Stomach (tissue), 8 donors: ENCODE measurements at regions not wholly inside any gene's neighbourhood (a gene's known extent, or its start where the extent isn't known, plus 50 kb on each side); places are given as distances from the start of the nearest gene placed in this dataset.

Experiments
- DNase-seq, 2 donors: peaks; one replicate each; pipeline versions ENCODE4 v3.0.0 to v3.0.0-alpha.2; 2013 to 2019
- H3K27ac ChIP-seq, 5 donors: fragments of 200-600 bp in 4 of 5; sonication (generic) in 4 of 5; one replicate each; pipeline ENCODE4 v1.5.1; 2013 to 2019; ENCODE audit warnings: mild to moderate bottlenecking in 1 of 5, moderate library complexity in 1 of 5
- H3K27me3 ChIP-seq, 3 donors: fragments of 200-600 bp; sonication (generic); one replicate each; pipeline ENCODE4 v1.5.1; 2017 to 2019; ENCODE audit warnings: mixed run types in 1 of 3
- H3K36me3 ChIP-seq, 4 donors: fragments of 200-600 bp; sonication (generic); 1 replicate in 3 of 4; 2 replicates in 1 of 4; pipeline ENCODE4 v1.5.1; 2016 to 2019
- H3K4me1 ChIP-seq, 4 donors: fragments of 200-600 bp; sonication (generic); one replicate each; pipeline ENCODE4 v1.5.1; 2016 to 2019
- H3K4me3 ChIP-seq, 4 donors: fragments of 200-600 bp; sonication (generic) in 3 of 4; one replicate each; pipeline ENCODE4 v1.5.1; 2016 to 2019; ENCODE audit warnings: mild to moderate bottlenecking in 1 of 4
- H3K9me3 ChIP-seq, 4 donors: fragments of 200-600 bp; sonication (generic); one replicate each; pipeline ENCODE4 v1.5.1; 2016 to 2019
- CTCF ChIP-seq, 7 experiments: fragments of 450-650 bp in 4 of 7; fragments of 200-600 bp in 3 of 7; sonication (generic) in 3 of 7; IDR thresholded peaks; one replicate each; pipeline ENCODE4 v1.5.1; 2016 to 2019; ENCODE audit warnings: antibody characterized with exemption in 7 of 7, control low read depth in 2 of 7, mild to moderate bottlenecking in 1 of 7
- EP300 ChIP-seq: sonication (generic); formaldehyde crosslinking; IDR thresholded peaks from one replicate; pipeline ENCODE4 v1.6.1; 2017; ENCODE audit warnings: antibody characterized with exemption
- POLR2A ChIP-seq, 4 donors: fragments of 450-650 bp; IDR thresholded peaks; one replicate each; pipeline ENCODE4 v1.6.1; 2016; ENCODE audit warnings: antibody characterized with exemption in 4 of 4, control low read depth in 2 of 4, mild to moderate bottlenecking in 1 of 4, moderate library complexity in 1 of 4
- POLR2AphosphoS5 ChIP-seq, 3 donors: sonication (generic); formaldehyde crosslinking; IDR thresholded peaks; one replicate each; pipeline ENCODE4 v1.6.1; 2016; ENCODE audit warnings: antibody characterized with exemption in 3 of 3
- WGBS, 5 donors: extraction: QIAGEN DNeasy Blood & Tissue Kit in 3 of 5; methylation state at CpG; one replicate each; pipeline versions ENCODE4 v1.1.5 to v1.1.7; 2013 to 2018; 5-methylcytosine and 5-hydroxymethylcytosine counted together
- intact Hi-C: fragments of 100-400 bp; cut with DNase I; formaldehyde crosslinking; loops from one replicate; pipeline ENCODE4 v1.15.1; 2023; ENCODE audit warnings: low total_unique reads
- donor health status: healthy with polysubstance abuse.
- donor health status: Bipolar disorder and iron deficiency.
- donor health status: healthy.

- H3K27ac ChIP-seq, result no peak overlapping the region
- no peaks in the 10 kb centered on the region for H3K36me3 ChIP-seq
- H3K27me3 ChIP-seq, result no peaks in the 10 kb centered on the region
- no peak overlapping the region for H3K4me3 ChIP-seq
- TF ChIP-seq POLR2A (IDR thresholded peaks at IDR 0.05) (no peak), CTCF (IDR thresholded peaks at IDR 0.05) (no peak), POLR2AphosphoS5 (IDR thresholded peaks at IDR 0.05) (no peak), EP300 (no peak)
- H3K9me3 ChIP-seq, result peaks cover 0 to 10% (median 2%) of the 10 kb centered on the region in 4 donors
- intact Hi-C loops, result no loop called here
- DNase-seq, result no peak
- WGBS, 5 donors, result 77 to 90% (median 84%) methylated on average over 4 of the region's 4 CpGs
- no peaks in the 10 kb centered on the region for H3K4me1 ChIP-seq
Measured at GRCh38 chr3:180142472-180142871, 105.7 kb upstream of the PEX5L start.

DNA sequence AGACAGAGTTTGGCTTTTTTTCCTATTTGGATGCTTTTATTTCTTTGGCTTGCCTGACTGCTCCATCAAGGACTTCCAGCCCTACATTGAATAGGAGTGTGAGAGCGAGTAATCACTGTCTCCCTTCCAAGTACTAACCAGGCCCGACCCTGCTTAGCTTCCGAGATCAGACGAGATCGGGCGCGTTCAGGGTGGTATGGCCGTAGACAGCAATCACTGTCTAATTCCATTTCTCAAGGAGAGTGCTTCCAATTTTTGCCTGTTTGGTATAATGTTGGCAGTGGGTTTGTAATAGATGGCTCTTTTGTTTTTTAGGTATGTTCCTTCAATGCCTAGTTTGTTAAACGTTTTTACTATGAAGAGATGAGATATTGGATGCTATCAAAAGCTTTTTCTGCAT lies 125.0 kb upstream of the PEX5L start:
- DNase-seq, result no peak
- 85 to 87% (median 85%) methylated on average over 9 of the region's 9 CpGs for WGBS, 5 donors
- TF ChIP-seq EP300 (no peak), POLR2AphosphoS5 (IDR thresholded peaks at IDR 0.05) (no peak), POLR2A (IDR thresholded peaks at IDR 0.05) (no peak), CTCF (IDR thresholded peaks at IDR 0.05) (no peak)
- no peaks in the 10 kb centered on the region for H3K36me3 ChIP-seq
- no peak overlapping the region for H3K4me3 ChIP-seq
- no peaks in the 10 kb centered on the region for H3K27me3 ChIP-seq
- no peaks in the 10 kb centered on the region for H3K4me1 ChIP-seq
- intact Hi-C loops, result no loop called here
- H3K9me3 ChIP-seq, result no peaks in the 10 kb centered on the region
- no peak overlapping the region for H3K27ac ChIP-seq

DNA sequence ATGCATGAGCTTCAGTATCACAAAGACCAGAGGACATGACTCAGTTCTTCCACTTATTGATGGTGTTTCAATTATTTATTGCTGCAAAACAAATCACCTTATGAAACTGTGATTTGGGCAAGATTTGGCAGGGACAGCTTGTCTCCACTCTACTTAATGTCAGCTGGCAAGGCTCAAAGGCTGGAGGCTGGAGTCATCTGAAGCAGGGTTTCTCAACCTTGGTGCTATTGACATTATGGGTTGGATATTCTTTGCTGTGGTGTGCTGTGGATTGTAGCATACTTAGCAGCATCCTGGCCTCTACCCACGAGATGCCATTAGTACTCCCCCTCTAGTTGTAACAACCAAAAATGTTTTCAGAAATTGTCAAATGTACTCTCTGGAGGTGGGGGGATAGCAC lies 138.8 kb upstream of the PEX5L start:
- WGBS, 5 donors, result 48 to 63% (median 54%) methylated on average over 1 of the region's 1 CpG
- Histone ChIP-seq H3K9me3 (no peaks in the 10 kb centered on the region), H3K27me3 (no peaks in the 10 kb centered on the region), H3K4me3 (no peak overlapping the region), H3K27ac (no peak overlapping the region), H3K36me3 (no peaks in the 10 kb centered on the region), H3K4me1 (no peaks in the 10 kb centered on the region)
- TF ChIP-seq POLR2AphosphoS5 (IDR thresholded peaks at IDR 0.05), result no peak
- TF ChIP-seq POLR2A (IDR thresholded peaks at IDR 0.05), result no peak
- TF ChIP-seq CTCF (IDR thresholded peaks at IDR 0.05), result no peak
- no peak for TF ChIP-seq EP300
- no peak for DNase-seq
- intact Hi-C loops, result no loop called here

DNA sequence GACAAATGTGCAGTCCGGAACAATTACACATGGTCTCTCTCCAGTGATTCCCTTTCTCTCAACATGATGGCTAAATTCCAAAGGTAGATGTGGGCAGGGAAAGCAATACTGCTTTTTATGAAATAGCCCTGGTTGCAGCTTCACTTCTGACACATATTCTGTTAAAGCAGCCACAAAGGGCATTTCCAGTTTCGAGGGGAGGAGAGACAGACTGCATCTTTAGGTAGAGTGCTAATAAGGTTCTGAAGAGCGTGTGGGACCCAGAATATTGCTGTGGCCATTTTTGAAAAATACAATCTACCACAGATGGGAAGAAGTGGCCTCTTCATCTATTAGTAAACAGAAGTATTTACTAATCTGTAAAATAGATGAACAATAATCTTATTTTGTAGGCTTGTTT lies 139.3 kb upstream of the PEX5L start:
- Histone ChIP-seq H3K36me3 (no peaks in the 10 kb centered on the region), H3K4me3 (no peak overlapping the region), H3K27ac (no peak overlapping the region), H3K27me3 (no peaks in the 10 kb centered on the region), H3K9me3 (no peaks in the 10 kb centered on the region), H3K4me1 (no peaks in the 10 kb centered on the region)
- no peak for DNase-seq
- TF ChIP-seq POLR2AphosphoS5 (IDR thresholded peaks at IDR 0.05) (no peak), CTCF (IDR thresholded peaks at IDR 0.05) (no peak), POLR2A (IDR thresholded peaks at IDR 0.05) (no peak), EP300 (no peak)
- 75 to 79% (median 76%) methylated on average over 3 of the region's 3 CpGs for WGBS, 5 donors
- intact Hi-C loops, result no loop called here
